ENCODE measurements at regions not wholly inside any gene's neighbourhood (a gene's known extent, or its start where the extent isn't known, plus 50 kb on each side); places are given as distances from the start of the nearest gene placed in this dataset.

GRCh38 chr1:215471463-215471862 lies 95.6 kb upstream of the KCTD3 start:
- DNase-seq: no peak

DNA sequence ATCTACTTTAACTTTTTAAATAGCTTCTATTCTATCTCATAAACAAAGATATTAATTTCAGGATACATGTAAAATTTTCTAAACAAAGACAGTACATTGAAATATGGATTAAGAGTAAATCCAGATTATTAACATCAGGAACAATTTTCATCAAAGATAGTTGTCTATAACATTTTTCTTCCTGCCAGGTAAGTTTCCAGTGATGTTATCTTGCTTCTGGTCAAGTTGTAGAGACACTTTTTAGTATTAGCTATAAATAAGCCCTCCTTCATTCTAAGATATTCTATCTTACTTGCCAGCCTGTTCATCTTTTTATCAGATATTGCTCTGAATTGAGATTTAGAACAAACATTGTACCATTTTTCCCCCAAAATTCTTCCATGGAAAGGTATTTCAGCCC lies 94.4 kb upstream of the KCTD3 start:
- DNase-seq: no peak

GRCh38 chr1:215473943-215474342 lies 93.2 kb upstream of the KCTD3 start:
- no peak for DNase-seq

DNA sequence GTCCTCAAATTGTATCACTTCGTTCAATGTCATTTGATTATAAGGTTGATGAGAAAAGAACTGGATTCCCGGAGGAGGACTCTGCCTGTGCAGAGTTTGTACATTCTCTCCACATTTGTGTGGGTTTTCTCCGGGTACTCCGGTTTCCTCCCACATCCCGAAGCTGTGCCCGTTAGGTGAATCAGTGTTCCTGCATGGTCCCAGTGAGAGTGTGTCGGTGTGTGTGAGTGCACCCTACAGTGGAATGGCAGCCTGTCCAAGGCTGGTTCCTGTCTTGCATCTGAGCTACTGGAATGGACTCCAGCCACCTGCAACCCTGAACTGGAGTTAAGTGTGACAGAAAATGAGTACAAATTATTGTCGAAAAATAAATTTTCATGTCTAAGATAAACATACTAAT lies 92.2 kb upstream of the KCTD3 start:
- DNase-seq: no peak

- peak; percentile 91 for DNase-seq
Observed at GRCh38 chr1:215475796-215476481, 91.2 kb upstream of the KCTD3 start.

DNA sequence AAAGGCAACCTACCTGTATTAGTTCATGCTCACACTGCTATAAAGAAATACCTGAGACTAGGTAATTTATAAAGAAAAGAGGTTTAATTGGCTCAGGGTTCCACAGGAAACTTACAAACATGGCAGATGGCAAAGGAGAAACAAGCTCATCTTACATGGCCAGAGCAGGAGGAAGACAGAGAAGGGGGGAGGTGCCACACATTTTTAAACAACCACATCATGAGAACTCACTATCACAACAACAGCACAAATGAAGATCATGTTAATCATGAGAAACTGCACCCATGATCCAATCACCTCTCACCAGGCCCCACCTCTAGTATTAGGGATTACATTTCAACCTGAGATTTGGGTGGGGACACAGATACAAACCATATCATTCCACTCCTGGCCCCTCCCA lies 90.6 kb upstream of the KCTD3 start:
- DNase-seq: peak; percentile 83

GRCh38 chr1:215477632-215478031 lies 89.5 kb upstream of the KCTD3 start:
- DNase-seq: no peak

GRCh38 chr1:215479567-215479966 lies 87.5 kb upstream of the KCTD3 start:
- DNase-seq: no peak

DNA sequence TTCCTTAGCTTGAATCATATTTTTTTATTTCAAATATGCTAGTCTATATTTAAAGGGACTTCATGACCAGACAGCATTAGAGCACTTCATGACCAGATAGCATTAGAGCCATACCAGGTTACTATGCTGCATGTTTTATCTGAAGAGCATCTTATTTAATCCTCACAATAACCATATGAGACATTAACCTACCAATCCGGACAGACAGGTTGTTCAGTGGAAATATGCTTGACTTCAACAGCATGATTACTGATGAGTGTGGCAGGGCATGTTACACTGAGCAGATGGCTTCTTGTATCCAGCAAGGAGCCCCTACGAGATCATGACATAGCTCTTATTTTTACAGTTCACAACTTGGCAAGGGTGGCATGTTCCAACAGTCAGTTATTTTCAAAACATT lies 85.0 kb upstream of the KCTD3 start:
- no peak for DNase-seq

DNA sequence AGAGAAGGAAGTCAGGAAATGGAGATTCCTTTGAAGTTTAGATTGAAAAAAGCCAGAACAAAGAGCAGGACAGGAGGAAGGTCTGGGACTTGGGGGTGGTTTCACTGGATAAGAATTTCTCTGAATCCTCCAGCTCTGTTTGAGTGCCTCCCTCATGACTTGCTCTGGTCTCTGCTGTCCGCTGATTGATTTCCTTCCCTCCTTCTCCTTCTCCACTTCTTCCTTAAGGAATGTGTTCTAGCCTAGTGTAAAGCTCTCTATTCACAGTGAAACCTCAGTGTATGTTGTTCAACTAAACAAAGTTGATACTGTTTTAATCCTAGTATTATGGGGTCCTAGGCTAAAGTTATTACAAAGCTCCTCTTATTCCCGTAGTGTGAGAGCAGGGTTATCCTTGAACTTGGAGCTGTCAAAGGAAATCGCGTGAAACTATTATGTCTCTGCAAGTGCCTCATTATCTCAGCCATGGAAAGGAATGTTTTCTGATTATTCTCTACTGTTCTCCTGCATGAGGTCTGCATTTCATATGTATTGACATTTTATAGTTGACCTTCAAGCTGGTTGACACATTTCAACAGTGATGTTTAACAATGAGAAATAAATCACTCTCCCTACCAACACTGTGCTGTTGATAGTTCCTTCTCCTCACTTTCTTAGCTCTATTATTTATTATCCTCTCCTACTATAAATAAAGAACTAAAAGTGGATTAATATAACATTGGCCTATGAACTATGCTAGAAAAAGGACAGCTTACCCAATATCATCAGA lies 82.7 kb upstream of the KCTD3 start:
- no peak for DNase-seq

GRCh38 chr1:215487466-215487865 lies 79.6 kb upstream of the KCTD3 start:
- no peak for DNase-seq

- DNase-seq: no peak
Observed at GRCh38 chr1:215488850-215489249, 78.3 kb upstream of the KCTD3 start.

DNA sequence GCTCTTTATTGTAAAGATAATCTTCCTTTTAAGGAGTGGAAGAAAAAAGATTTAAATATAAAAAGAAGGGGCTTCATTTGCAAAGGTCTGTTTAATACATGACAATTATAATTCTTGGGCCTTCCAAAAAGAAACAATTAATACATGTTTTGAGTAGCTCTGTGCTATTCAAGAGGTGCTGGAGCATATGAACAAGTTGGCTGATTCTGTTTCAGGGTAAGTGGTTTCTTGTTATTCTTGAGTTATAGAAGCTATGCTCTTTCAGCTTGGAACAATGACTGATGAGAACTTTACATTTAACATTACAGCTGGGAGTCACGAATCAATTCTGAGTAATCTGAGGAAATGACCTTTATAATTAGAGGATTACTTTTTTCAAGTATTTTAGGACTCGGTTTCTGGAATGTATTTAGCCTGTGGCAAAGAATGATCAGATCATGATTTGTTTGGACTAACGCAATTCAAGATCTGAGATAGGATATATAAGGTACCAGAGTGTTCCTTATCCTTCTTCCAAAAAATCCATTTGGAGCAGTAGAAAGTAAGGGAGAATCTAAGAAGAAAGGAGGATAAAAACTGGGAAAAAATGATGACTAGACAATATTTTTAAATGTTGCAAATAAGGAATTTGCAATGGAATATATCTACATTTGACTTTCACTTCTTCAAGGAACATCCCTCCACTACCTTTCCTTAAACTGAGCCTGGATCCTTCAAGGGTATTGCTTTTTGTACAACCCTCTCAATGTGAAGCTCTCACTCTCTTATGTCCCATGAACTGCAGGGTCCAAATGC lies 77.1 kb upstream of the KCTD3 start:
- no peak for DNase-seq

DNA sequence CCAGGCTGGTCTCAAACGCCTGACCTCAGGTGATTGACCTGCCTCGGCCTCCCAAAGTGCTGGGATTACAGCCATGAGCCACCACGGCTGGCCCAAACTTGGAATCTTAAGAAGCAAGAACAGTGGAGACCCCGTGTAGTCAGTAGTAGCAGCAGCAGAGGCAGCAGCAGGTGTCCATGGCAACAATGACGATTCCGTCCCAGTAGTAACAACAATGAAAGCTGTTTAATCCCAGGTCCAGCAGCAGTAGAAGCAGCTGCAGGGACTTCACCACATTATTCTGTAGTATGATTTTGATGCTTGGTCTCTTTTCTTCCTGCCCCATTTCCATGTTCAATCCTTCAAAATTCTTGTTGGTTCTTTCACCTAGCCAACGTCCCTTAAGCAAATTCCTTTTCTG lies 69.6 kb upstream of the KCTD3 start:
- DNase-seq: no peak

DNA sequence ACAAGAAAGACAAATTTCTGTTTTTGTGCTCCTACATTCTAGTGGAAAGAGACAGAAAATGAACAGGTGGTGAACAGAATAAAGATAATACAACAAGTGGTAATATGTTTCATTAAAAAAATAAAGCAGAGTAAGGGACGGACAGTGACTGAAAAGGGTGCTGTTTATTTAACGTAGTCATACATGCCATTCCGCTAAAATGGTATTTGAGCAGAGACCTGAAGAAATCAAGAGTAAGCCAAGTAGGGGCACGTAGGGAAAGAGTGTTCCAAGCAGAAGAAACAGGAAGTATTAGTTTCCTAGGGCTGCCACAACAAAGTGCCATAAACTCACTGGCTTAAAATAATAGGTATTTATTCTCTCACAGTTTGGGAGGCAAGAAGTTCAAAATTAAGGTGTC lies 65.6 kb upstream of the KCTD3 start:
- DNase-seq: no peak

DNA sequence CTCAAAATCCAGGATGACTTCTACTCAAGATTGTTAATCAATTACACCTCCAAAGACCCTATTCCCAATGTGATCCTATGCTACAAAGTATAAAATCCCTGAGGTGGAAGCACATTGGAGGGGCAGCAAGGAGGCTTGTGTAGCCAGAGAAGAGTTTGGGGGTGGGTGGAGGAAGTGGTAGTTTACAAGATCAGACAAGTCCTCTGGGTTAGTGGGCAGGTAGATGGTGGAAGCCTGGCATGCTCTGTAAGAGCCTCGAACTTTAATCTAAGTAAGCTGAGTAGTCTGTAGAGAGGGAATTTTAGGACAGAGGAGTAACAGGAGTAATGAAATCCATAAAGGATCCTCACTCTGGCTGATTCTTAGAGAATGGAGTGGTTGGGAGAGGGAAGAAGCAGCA lies 65.0 kb upstream of the KCTD3 start:
- no peak for DNase-seq

DNA sequence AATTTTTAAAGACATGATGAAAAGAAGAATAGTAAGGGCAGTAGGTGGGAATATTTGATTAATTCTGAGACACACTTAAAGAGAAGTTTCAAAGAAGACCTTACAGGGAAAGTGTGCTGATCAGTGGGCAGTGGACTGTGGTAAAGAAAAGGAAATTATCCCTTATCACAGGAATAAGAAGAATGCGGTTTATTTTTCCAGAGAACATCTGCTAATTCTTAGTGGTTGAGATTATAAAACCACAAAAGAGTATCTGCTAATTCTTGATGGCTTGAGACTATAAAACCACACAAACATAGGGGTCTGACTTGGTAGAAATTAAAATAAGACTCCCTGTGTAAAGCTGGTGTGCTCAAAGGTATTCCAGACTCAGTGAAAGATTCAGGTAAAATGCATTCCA lies 60.0 kb upstream of the KCTD3 start:
- no peak for DNase-seq

- no peak for DNase-seq
Observed at GRCh38 chr1:215508311-215508710, 58.8 kb upstream of the KCTD3 start.
